Right lobe of liver (tissue), 6 donors: ENCODE measurements at regions not wholly inside any gene's neighbourhood (a gene's known extent, or its start where the extent isn't known, plus 50 kb on each side); places are given as distances from the start of the nearest gene placed in this dataset.

Experiments
- ATAC-seq, 4 donors: fragments of 200-7000 bp; cut with Tn5 transposase; one replicate each; pipeline ENCODE4 v1.9.1; 2020; ENCODE audit warnings: mild to moderate bottlenecking in 4 of 4, moderate library complexity in 4 of 4
- DNase-seq, 3 donors: peaks; one replicate each; pipeline ENCODE4 v3.0.0-alpha.2; 2020
- H3K27ac ChIP-seq, 3 donors: fragments of 200-600 bp; one replicate each; pipeline ENCODE4 v1.8.0; 2022
- H3K27me3 ChIP-seq, 2 donors: fragments of 200-600 bp; one replicate each; pipeline ENCODE4 v1.8.0; 2022
- H3K36me3 ChIP-seq, 4 donors: fragments of 200-600 bp; sonication (generic) in 1 of 4; one replicate each; pipeline versions ENCODE4 v1.5.1 to v1.8.0; 2017 to 2022; ENCODE audit warnings: control low read depth in 1 of 4
- H3K4me1 ChIP-seq, 4 donors: fragments of 200-600 bp; sonication (generic) in 1 of 4; one replicate each; pipeline versions ENCODE4 v1.5.1 to v1.8.0; 2017 to 2022; ENCODE audit warnings: control low read depth in 1 of 4
- H3K4me3 ChIP-seq, 3 donors: fragments of 200-600 bp; one replicate each; pipeline ENCODE4 v1.8.0; 2022
- H3K9me3 ChIP-seq, 4 donors: fragments of 200-600 bp; sonication (generic) in 1 of 4; one replicate each; pipeline versions ENCODE4 v1.5.1 to v1.8.0; 2017 to 2022; ENCODE audit warnings: control low read depth in 1 of 4
- POLR2A ChIP-seq: fragments of 450-650 bp; IDR thresholded peaks from one replicate; pipeline ENCODE4 v1.6.1; 2017; ENCODE audit warnings: antibody characterized with exemption, mild to moderate bottlenecking
- WGBS: methylation state at CpG from one replicate; pipeline ENCODE4 v1.1.6; 2018; ENCODE audit warnings: low coverage, low lambda C conversion rate; ENCODE audit not compliant: insufficient coverage; ENCODE audit errors: missing lambda C conversion rate; 5-methylcytosine and 5-hydroxymethylcytosine counted together
- intact Hi-C, 2 donors: fragments of 100-400 bp; cut with DNase I; formaldehyde crosslinking; loops; one replicate each; pipeline versions ENCODE4 v1.11.2 to v1.14.1; 2022
- TF ChIP-seq, protein P1 (sequence below), 4 donors: fragments of 200-600 bp in 3 of 4; fragments of 450-650 bp in 1 of 4; IDR thresholded peaks; one replicate each; pipeline versions ENCODE4 v1.5.1 to v1.8.0; 2016 to 2022; ENCODE audit warnings: antibody characterized with exemption in 4 of 4, mild to moderate bottlenecking in 2 of 4
- donor health status: DM: no; HTN: yes; CAD: no.
- donor health status: DM: no; HTN: no; CAD: no.
- donor health status: DM: no; HTN: no; CAD: no.
- donor health status: DM: no; HTN: yes; CAD: no.
- donor health status: DM: no; HTN: yes; CAD: no.

GRCh38 chr6:66735106-66735890 lies 1028.3 kb upstream of the EYS start:
- intact Hi-C loops = no loop called here
- Histone ChIP-seq H3K4me3 (no peak overlapping the region), H3K4me1 (no peaks in the 10 kb centered on the region), H3K36me3 (no peaks in the 10 kb centered on the region), H3K9me3 (no peaks in the 10 kb centered on the region), H3K27ac (no peak overlapping the region), H3K27me3 (no peaks in the 10 kb centered on the region)
- WGBS = 33% methylated on average over 5 of the region's 5 CpGs
- ATAC-seq (no peak), DNase-seq (no peak)
- TF ChIP-seq, protein P1, sequence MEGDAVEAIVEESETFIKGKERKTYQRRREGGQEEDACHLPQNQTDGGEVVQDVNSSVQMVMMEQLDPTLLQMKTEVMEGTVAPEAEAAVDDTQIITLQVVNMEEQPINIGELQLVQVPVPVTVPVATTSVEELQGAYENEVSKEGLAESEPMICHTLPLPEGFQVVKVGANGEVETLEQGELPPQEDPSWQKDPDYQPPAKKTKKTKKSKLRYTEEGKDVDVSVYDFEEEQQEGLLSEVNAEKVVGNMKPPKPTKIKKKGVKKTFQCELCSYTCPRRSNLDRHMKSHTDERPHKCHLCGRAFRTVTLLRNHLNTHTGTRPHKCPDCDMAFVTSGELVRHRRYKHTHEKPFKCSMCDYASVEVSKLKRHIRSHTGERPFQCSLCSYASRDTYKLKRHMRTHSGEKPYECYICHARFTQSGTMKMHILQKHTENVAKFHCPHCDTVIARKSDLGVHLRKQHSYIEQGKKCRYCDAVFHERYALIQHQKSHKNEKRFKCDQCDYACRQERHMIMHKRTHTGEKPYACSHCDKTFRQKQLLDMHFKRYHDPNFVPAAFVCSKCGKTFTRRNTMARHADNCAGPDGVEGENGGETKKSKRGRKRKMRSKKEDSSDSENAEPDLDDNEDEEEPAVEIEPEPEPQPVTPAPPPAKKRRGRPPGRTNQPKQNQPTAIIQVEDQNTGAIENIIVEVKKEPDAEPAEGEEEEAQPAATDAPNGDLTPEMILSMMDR (IDR thresholded peaks at IDR 0.05) = no peak
- TF ChIP-seq POLR2A = no peak

GRCh38 chr6:66731310-66731709 lies 1024.3 kb upstream of the EYS start:
- Histone ChIP-seq H3K27ac (no peak overlapping the region), H3K27me3 (no peaks in the 10 kb centered on the region), H3K36me3 (no peaks in the 10 kb centered on the region), H3K4me1 (no peaks in the 10 kb centered on the region), H3K4me3 (no peak overlapping the region), H3K9me3 (no peaks in the 10 kb centered on the region)
- intact Hi-C loops = no loop called here
- 33% methylated on average over 1 of the region's 1 CpG for WGBS
- ATAC-seq = no peak
- DNase-seq = no peak
- no peak for TF ChIP-seq POLR2A
- TF ChIP-seq, protein P1 (IDR thresholded peaks at IDR 0.05) = no peak

GRCh38 chr6:66725670-66726069 lies 1018.6 kb upstream of the EYS start:
- no peaks in the 10 kb centered on the region for H3K36me3 ChIP-seq
- no peak for ATAC-seq
- TF ChIP-seq, protein P1 (IDR thresholded peaks at IDR 0.05) = no peak
- no peak for TF ChIP-seq POLR2A
- H3K27ac ChIP-seq = no peak overlapping the region
- 42% methylated on average over 3 of the region's 3 CpGs for WGBS
- DNase-seq = no peak
- no peaks in the 10 kb centered on the region for H3K4me1 ChIP-seq
- no peak overlapping the region for H3K4me3 ChIP-seq
- intact Hi-C loops = no loop called here
- H3K9me3 ChIP-seq = no peaks in the 10 kb centered on the region
- no peaks in the 10 kb centered on the region for H3K27me3 ChIP-seq

GRCh38 chr6:66717801-66718200 lies 1010.8 kb upstream of the EYS start:
- Histone ChIP-seq H3K4me3 (no peak overlapping the region), H3K27ac (no peak overlapping the region), H3K36me3 (no peaks in the 10 kb centered on the region), H3K9me3 (no peaks in the 10 kb centered on the region), H3K27me3 (no peaks in the 10 kb centered on the region), H3K4me1 (no peaks in the 10 kb centered on the region)
- WGBS = 68% methylated on average over 4 of the region's 4 CpGs
- intact Hi-C loops = no loop called here
- no peak for DNase-seq
- no peak for TF ChIP-seq POLR2A
- TF ChIP-seq, protein P1 (IDR thresholded peaks at IDR 0.05) = no peak
- no peak for ATAC-seq
